ENCODE measurements at regions not wholly inside any gene's neighbourhood (a gene's known extent, or its start where the extent isn't known, plus 50 kb on each side); places are given as distances from the start of the nearest gene placed in this dataset.

DNA sequence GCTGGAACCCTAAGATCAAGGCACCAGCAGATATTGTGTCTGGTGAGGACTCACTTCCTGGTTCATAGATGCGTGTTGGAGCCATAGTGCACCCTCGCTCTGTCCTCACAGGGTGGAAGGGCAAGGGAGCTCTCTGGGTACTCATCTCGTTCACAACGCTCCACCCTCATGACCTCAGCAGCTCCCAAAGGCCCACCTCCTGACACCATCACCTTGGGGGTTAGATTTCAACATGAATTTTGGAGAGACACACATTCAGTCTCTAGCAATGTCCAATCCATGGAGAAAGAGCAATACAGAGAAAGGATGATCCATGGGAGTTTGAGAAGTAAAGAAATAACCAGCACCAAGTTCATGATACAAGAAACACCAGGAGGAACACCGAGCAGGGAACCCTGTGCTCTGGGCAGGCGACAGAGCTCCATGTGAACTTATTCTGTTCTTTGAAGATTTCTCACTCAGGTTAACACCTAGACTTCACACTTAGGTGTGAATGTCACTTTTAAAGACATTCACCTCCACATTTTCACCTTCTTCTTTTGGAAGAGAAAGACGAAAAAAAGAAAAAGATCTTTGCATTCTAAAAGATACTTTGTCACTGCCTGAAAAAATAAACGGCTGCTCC, 171.8 kb upstream of the FAM9B start:
- TF ChIP-seq, protein P1, sequence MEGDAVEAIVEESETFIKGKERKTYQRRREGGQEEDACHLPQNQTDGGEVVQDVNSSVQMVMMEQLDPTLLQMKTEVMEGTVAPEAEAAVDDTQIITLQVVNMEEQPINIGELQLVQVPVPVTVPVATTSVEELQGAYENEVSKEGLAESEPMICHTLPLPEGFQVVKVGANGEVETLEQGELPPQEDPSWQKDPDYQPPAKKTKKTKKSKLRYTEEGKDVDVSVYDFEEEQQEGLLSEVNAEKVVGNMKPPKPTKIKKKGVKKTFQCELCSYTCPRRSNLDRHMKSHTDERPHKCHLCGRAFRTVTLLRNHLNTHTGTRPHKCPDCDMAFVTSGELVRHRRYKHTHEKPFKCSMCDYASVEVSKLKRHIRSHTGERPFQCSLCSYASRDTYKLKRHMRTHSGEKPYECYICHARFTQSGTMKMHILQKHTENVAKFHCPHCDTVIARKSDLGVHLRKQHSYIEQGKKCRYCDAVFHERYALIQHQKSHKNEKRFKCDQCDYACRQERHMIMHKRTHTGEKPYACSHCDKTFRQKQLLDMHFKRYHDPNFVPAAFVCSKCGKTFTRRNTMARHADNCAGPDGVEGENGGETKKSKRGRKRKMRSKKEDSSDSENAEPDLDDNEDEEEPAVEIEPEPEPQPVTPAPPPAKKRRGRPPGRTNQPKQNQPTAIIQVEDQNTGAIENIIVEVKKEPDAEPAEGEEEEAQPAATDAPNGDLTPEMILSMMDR (IDR thresholded peaks at IDR 0.05) = no peak
- no peak for TF ChIP-seq POLR2A (IDR thresholded peaks at IDR 0.05)
- no peak for TF ChIP-seq EP300 (IDR thresholded peaks at IDR 0.05)

Measured in suprapubic skin (tissue), 3 donors.